Loucy (cell line): ENCODE measurements at regions not wholly inside any gene's neighbourhood (a gene's known extent, or its start where the extent isn't known, plus 50 kb on each side); places are given as distances from the start of the nearest gene placed in this dataset.

Source experiments
- H2AFZ ChIP-seq: fragments of 200-600 bp; sonication (generic); 2 replicates; pipeline ENCODE4 v1.6.0; 2016; ENCODE audit warnings: antibody characterized with exemption, mild to moderate bottlenecking, low read length, moderate library complexity
- H3F3A ChIP-seq: fragments of 200-600 bp; 2 replicates; pipeline ENCODE4 v1.6.0; 2016; ENCODE audit warnings: antibody characterized with exemption, low read depth, mild to moderate bottlenecking
- H3K27me3 ChIP-seq: fragments of 200-600 bp; sonication (generic); 2 replicates; pipeline ENCODE4 v1.6.1; 2014; ENCODE audit warnings: low read length, mild to moderate bottlenecking; ENCODE audit not compliant: insufficient read depth, poor library complexity, severe bottlenecking
- H3K36me3 ChIP-seq: fragments of 200-600 bp; sonication (generic); 2 replicates; pipeline ENCODE4 v1.6.1; 2016; ENCODE audit warnings: low read length; ENCODE audit not compliant: insufficient read depth
- H3K4me1 ChIP-seq: fragments of 200-600 bp; sonication (generic); 2 replicates; pipeline ENCODE4 v1.5.1; 2014; ENCODE audit warnings: low read length, mild to moderate bottlenecking; ENCODE audit not compliant: insufficient read depth, poor library complexity, severe bottlenecking
- H3K4me2 ChIP-seq: fragments of 200-600 bp; sonication (generic); 2 replicates; pipeline ENCODE4 v1.6.0; 2014; ENCODE audit warnings: antibody characterized with exemption, low read length, low read depth, mild to moderate bottlenecking; ENCODE audit not compliant: poor library complexity, severe bottlenecking
- H3K4me3 ChIP-seq: fragments of 200-600 bp; sonication (generic); 2 replicates; pipeline ENCODE4 v1.5.1; 2014; ENCODE audit warnings: low read length, mild to moderate bottlenecking, mixed read lengths; ENCODE audit not compliant: poor library complexity, severe bottlenecking
- H3K79me2 ChIP-seq: fragments of 200-600 bp; sonication (generic); 2 replicates; pipeline ENCODE4 v1.6.1; 2014; ENCODE audit warnings: low read length; ENCODE audit not compliant: insufficient read depth
- H3K9ac ChIP-seq: fragments of 200-600 bp; sonication (generic); 2 replicates; pipeline ENCODE4 v1.6.0; 2014; ENCODE audit warnings: mild to moderate bottlenecking, low read depth, low read length, moderate library complexity; ENCODE audit not compliant: poor library complexity, severe bottlenecking
- H3K9me2 ChIP-seq: fragments of 200-600 bp; sonication (generic); replicated peaks from 2 replicates; pipeline ENCODE4 v1.6.1; 2016; ENCODE audit warnings: low read depth, low read length, mixed read lengths
- H3K9me3 ChIP-seq: fragments of 200-600 bp; sonication (generic); 2 replicates; pipeline ENCODE4 v1.6.1; 2014; ENCODE audit warnings: mild to moderate bottlenecking, antibody characterized with exemption, low read length, low read depth; ENCODE audit not compliant: insufficient read depth
- H4K20me1 ChIP-seq: fragments of 200-600 bp; sonication (generic); 2 replicates; pipeline ENCODE4 v1.6.0; 2014; ENCODE audit warnings: antibody characterized with exemption, low read length, mild to moderate bottlenecking; ENCODE audit not compliant: insufficient read depth, poor library complexity, severe bottlenecking
- EZH2phosphoT487 ChIP-seq: fragments of 200-600 bp; IDR thresholded peaks from 2 replicates; pipeline ENCODE4 v1.6.1; 2018; ENCODE audit warnings: antibody characterized with exemption, mild to moderate bottlenecking, moderate library complexity, borderline replicate concordance
- TF ChIP-seq, protein P1 (sequence below): fragments of 200-600 bp; sonication (generic); conservative IDR thresholded peaks from 2 replicates; pipeline ENCODE4 v1.5.1; 2014; ENCODE audit warnings: mild to moderate bottlenecking, antibody characterized with exemption, low read length

DNA sequence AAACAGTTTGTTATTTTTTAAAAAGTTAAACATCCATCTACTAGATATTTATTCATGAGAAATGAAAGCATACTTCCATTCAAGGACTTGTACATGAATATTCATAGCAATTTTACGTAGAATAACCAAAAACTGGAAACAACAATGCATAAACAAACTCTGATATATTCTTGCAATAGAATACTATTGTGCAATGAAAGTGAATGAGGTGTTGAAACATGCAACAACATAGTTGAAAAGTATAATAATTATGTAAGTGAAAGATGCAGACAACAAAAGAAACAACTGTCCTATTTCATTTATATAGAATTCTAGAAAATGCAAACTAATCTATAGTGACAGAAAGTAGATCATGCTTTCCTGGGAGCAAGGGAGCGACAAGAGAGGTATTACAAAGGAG lies 206.6 kb upstream of the KLHL29 start:
- no peaks in the 10 kb centered on the region for H3K36me3 ChIP-seq
- H3K9me2 ChIP-seq = no peaks in the 10 kb centered on the region
- no peak overlapping the region for H2AFZ ChIP-seq
- no peak overlapping the region for H3K4me2 ChIP-seq
- H3K4me3 ChIP-seq = no peak overlapping the region
- H3K9me3 ChIP-seq = no peaks in the 10 kb centered on the region
- TF ChIP-seq, protein P1, sequence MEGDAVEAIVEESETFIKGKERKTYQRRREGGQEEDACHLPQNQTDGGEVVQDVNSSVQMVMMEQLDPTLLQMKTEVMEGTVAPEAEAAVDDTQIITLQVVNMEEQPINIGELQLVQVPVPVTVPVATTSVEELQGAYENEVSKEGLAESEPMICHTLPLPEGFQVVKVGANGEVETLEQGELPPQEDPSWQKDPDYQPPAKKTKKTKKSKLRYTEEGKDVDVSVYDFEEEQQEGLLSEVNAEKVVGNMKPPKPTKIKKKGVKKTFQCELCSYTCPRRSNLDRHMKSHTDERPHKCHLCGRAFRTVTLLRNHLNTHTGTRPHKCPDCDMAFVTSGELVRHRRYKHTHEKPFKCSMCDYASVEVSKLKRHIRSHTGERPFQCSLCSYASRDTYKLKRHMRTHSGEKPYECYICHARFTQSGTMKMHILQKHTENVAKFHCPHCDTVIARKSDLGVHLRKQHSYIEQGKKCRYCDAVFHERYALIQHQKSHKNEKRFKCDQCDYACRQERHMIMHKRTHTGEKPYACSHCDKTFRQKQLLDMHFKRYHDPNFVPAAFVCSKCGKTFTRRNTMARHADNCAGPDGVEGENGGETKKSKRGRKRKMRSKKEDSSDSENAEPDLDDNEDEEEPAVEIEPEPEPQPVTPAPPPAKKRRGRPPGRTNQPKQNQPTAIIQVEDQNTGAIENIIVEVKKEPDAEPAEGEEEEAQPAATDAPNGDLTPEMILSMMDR = no peak
- no peak for TF ChIP-seq EZH2phosphoT487
- H3K79me2 ChIP-seq = no peaks in the 10 kb centered on the region
- H3K9ac ChIP-seq = no peak overlapping the region
- no peaks in the 10 kb centered on the region for H3K27me3 ChIP-seq
- H3F3A ChIP-seq = no peaks in the 10 kb centered on the region
- H3K4me1 ChIP-seq = no peaks in the 10 kb centered on the region
- H4K20me1 ChIP-seq = no peaks in the 10 kb centered on the region

GRCh38 chr2:23183733-23184132 lies 201.2 kb upstream of the KLHL29 start:
- Histone ChIP-seq H2AFZ (no peak overlapping the region), H3K9me3 (no peaks in the 10 kb centered on the region), H3K36me3 (no peaks in the 10 kb centered on the region), H3K4me1 (no peaks in the 10 kb centered on the region), H3K9ac (no peak overlapping the region), H3K79me2 (no peaks in the 10 kb centered on the region), H3F3A (no peaks in the 10 kb centered on the region), H3K27me3 (no peaks in the 10 kb centered on the region), H3K4me3 (no peak overlapping the region), H4K20me1 (no peaks in the 10 kb centered on the region), H3K4me2 (no peak overlapping the region), H3K9me2 (no peaks in the 10 kb centered on the region)
- no peak for TF ChIP-seq EZH2phosphoT487
- TF ChIP-seq, protein P1 = no peak

GRCh38 chr2:23198316-23199114 lies 186.5 kb upstream of the KLHL29 start:
- no peak for TF ChIP-seq EZH2phosphoT487
- TF ChIP-seq, protein P1 = no peak
- Histone ChIP-seq H3F3A (no peaks in the 10 kb centered on the region), H3K79me2 (no peaks in the 10 kb centered on the region)

More at GRCh38 chr2:23198316-23199114, 186.5 kb upstream of the KLHL29 start:
- no peak overlapping the region for H3K4me2 ChIP-seq
- no peak overlapping the region for H2AFZ ChIP-seq
- H3K4me1 ChIP-seq = peaks cover 13% of the 10 kb centered on the region
- no peaks in the 10 kb centered on the region for H3K36me3 ChIP-seq
- no peak overlapping the region for H3K9ac ChIP-seq
- H4K20me1 ChIP-seq = no peaks in the 10 kb centered on the region
- no peaks in the 10 kb centered on the region for H3K27me3 ChIP-seq
- H3K9me2 ChIP-seq = no peaks in the 10 kb centered on the region
- no peak overlapping the region for H3K4me3 ChIP-seq
- no peaks in the 10 kb centered on the region for H3K9me3 ChIP-seq
